NCI-H2107 treated with DMSO at 0.1 percent for 48 hours (cell line): ENCODE measurements at regions not wholly inside any gene's neighbourhood (a gene's known extent, or its start where the extent isn't known, plus 50 kb on each side); places are given as distances from the start of the nearest gene placed in this dataset.

Experiments
- DNase-seq: peaks from one replicate; lab custom pipeline; 2025; ENCODE audit not compliant: unreplicated experiment; lab: John Stamatoyannopoulos, UW

DNA sequence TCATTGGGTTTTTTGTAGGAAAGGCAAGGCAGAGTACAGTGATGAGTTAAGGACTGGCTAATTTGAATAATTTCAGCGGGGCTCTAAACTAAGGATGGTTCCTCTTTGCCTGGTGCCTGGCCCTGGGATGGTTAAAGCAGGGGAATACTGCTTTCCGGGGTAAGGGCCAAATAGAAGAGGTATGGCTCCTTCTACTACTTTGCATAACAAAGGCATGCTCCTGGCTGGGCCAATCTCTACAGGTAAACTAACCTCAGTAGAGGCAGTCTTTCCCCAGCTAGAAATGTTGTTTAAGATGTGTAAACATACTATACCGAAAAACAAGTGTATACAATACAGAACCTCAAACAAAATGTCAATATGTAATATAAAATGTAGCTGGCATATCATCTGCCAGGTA lies 1239.0 kb downstream of the SLC16A7 start:
- DNase-seq: no peak

DNA sequence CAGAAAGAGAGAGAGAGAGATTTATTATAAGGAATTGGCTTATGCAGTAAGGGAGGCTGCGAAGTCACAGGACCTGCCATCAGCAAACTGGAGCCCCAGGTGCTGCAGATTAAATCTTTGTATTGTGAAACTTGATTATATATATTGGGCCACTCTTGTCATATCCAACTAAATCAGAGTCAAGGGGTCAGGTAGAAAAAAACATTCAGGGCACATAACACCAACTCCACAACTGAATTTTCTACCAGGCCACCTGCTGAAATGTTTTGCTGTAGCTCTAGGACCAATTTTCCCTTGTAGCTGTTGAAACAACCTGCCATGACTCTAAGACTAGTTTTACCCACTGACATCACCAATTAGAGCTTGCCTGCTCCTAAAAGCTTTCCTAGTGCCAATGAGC lies 1240.8 kb downstream of the SLC16A7 start:
- DNase-seq: no peak

DNA sequence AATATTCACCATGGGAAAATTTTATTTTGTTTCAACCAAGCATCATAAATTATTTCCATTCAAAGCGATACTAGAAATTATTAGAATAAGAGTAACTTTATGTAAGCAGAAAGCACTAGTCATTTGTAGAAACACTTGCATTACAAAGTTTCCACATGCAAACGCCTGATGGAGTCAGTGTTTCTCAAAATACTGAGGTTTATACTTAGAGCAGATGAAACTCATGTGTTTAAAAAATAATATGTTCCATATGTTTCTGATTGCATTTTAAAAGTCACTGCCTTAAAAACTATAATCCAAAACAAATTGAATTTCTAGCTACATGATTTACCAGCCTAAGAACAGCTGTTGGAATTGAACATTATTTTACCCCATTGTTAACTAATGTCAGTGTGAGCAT lies 1246.4 kb downstream of the SLC16A7 start:
- DNase-seq: no peak

DNA sequence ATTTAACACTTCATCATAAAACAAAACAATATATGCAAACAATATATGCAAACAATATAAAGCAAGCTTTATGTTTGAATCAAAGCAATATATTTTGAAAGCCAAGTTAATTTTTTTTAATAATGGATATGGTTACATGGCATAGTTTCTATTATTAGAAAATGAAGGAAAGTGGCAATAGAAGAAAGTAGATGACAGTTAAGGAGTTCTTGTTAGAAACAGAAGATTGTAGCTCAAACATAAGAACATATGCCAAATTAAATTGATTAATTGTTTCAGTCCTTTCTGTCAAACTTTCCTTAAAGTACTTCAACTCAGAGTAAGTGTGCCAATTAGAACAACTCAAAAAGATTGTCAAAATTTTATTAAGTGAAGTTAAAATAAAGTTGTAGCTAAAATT lies 1248.3 kb downstream of the SLC16A7 start:
- no peak for DNase-seq

DNA sequence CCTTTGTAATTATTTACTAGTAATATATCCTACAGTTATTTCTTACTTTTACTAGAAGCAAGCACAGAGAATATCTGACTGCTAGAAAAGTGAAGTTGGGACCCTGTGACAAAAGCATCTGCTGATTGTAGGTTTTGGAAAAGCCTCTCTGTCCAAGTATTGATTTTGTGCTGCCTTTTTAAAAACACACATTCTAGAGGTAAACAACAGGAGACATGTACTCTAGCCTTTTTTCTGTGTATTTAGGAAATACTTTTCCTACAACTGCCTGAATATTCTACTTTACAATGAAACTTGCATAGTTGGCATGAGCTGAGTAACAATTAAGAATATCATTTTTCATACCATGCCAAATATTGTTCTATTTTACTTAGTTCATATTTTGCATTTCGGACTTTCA lies 1249.0 kb downstream of the SLC16A7 start:
- DNase-seq: no peak

DNA sequence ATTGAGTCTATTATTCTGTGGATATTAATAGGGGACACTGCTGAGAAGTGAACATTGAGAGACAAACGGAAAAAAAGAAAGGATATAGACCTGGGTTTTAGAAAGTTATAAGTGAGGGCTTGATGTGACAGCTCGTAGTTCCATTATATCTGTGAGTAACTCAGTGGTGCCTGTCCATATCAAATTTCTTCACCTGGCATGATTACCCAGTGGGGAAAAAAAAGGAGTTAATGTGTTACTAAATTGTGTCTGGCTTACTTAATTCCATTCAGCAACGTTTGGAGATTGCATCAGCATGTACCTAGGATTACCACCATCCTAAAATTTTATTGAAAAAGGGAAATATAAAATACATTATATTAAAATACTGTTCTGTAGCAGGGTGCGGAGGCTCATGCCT lies 1249.9 kb downstream of the SLC16A7 start:
- no peak for DNase-seq

DNA sequence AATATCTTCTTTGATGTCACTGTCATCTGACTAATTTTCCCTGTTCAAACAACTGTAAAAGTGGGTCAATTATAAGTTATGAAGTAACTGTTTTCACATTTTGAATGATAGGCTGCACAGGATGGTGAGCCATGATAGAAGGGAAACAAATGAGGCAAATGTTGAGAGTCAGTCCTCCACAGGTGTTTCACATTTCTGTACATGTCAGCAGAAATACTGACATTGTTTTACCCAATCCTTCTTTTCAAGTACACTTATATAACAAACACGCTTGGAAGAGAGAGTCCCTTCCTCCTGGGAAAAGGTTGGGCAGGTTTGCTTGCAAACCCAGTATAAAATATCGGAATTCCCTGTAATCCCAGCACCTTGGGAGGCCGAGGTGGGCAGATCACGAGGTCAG lies 1251.5 kb downstream of the SLC16A7 start:
- DNase-seq: no peak

DNA sequence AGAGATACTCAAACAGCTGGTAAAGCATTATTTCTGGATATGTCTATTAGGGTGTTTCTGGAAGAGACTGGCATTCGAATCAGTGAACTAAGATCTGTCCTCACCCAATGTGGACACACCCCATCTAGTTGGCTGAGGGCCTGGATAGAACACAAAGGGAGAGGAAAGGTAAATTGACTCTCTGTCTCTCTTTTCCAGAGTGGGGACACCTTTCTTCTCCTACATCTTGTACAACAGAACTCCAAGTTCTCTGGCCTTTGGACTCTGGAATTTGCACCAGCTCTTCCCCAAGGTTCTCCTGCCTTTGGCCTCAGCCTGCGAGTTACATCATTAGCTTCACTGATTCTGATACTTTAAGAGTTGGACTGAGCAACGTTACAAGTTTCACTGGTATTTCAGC lies 1253.9 kb downstream of the SLC16A7 start:
- no peak for DNase-seq

DNA sequence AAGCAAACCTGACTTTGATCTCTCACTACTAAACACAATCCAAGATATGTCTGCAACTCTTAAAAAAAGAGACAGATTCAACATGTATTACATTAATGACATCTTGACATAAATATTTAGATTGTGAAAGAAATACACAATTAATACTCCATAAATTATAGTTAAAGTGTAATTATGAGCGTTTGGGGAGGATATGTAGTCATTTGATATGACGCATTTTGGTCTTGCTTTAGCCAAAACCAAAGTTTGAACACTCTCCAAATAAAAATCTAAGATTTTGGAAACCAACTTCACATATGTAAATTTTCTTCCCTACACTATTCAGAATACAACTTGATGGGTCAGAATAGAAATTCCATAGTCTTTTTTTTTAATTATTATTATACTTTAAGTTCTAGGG lies 1257.6 kb downstream of the SLC16A7 start:
- no peak for DNase-seq

DNA sequence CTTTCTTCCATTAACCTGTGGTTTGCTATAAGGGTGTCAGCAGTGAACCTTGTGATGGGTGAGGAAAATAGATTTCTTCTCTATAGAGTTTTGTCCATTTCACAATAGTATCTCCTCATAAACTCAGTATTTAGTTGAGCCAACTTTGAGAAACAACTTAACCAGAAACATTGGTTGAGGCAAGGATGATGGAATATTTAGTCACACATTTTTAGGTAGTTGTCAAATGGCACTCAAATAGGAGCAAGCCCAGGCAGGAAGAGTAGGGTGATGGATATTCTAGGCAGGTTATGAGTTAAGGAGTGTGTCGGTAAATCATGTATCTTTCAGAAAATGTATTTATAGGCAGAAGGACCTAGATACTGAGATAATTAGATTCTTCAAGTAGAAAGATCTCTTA lies 1267.6 kb downstream of the SLC16A7 start:
- DNase-seq: no peak

DNA sequence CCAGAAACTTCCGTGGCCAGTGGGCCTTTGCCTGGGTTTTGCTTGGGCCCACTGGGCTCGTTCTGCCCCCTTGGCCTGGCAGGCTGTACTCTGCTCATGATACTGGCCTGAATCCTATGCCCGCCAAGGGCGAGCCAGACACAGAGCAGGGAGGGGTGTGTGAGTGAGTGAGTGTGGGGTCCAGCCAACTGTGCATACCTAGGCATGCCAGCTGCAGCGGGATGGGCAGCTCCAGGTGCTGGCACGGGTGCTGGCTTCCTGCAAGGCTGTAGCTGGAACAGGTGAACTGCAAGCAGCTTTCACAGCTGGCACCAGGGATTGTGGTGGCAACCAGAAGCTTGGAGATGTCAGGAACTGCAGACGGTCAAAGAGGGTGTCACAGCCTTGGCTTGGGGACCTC lies 1276.4 kb downstream of the SLC16A7 start:
- DNase-seq: no peak

DNA sequence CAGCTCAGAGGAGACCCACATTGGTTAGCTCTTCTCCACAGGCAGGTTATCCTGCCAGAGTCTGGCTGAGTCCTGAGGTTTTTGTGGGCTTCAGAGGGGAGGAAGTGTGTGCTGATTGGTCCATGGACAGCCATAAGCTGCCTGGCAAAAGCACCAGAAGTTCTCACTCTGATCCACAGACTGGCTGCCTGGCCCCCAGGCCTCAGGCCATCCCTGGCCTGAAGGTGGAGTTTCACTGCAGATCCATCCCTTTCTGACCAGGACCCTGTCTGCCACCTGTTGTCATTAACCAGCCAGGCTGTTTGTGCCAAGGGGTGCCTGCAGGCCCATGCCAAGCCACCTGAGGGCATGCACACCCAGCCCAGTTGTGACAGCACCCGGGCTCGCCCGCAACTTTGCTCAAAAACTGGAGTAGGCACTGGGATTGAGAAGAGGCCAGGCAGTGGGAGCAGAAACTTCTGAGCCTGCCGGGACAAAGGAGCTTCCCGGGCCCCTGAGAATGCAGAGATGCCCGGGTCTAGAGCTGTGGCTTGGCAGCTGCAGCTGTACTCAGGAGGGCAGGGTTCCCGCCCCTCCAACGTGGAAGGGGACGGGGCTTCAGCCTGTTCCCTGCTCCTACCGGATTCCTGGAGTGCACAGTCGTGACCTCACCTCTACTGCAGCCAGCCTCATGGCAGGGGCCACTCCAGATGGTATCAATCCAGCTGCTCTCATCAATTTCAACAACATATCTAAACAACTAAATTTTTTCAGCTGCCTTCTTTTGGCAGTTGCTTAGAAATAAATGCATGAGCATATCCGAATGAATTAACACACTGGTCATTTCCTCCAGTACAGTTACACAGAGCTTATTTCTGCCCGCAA lies 1277.3 kb downstream of the SLC16A7 start:
- no peak for DNase-seq

DNA sequence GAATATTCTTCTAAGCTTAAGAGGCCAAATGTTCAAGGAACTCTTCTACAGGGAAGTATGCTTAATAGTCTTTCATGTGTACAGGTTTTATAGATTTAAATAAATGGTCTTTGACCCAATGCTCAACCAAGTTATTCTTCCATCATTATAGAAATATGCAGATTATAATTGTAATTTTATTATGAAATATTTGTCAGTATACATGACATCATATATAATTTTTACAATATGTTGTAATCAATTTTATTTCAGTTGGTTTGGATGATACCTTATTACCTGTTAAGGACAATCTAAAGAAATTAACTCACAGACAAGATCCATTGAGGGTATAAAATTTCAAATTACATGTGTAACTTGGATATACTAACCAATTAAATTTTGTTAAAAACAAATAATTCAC lies 1278.3 kb downstream of the SLC16A7 start:
- no peak for DNase-seq

DNA sequence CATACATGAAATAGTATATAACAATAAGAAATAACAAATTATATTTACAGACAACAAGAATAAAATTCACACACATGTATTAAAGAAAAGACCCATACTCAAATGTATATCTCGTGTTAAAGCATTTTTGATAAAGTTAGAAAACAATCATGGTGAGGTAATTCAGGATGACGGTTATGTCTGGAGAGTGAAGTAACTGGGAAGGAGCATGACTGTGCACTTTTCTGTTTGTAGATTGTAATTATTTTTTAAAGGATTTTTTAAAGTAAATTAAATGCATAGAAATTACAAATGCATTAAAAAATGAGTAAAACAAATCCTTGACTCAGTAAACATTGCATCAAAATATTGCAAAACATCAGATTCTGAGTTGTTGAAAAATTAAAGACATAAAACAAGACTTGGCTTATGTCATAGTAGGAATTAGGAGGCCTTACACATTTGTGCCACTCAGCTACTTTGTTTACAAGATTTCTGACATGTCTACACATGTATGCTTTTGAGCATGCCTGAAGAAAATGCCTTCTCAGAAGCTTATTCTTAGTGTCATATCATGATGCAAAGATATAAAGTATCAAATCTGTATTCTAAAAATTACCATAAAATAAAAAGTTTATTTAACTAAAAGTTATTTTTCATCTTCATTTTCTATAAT lies 1325.1 kb downstream of the SLC16A7 start:
- DNase-seq: no peak

DNA sequence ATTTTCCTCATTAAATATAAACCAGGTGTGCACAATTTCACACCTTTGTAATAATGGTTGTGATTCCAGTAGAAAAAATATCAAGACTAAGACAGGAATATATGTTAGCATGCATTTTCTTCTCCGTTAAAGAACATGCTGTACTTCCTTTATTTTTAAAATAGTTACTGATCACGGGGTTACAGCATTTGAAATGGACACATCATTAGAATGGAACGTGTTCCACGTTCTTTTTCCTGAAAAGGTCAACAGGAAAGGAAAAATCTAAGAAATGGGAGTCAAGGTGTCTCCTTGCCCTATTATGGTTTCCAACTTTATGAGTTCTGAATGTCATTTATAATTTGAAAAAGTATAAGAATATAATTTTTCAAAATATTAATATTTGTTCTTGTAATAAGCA lies 1325.7 kb downstream of the SLC16A7 start:
- DNase-seq: no peak

DNA sequence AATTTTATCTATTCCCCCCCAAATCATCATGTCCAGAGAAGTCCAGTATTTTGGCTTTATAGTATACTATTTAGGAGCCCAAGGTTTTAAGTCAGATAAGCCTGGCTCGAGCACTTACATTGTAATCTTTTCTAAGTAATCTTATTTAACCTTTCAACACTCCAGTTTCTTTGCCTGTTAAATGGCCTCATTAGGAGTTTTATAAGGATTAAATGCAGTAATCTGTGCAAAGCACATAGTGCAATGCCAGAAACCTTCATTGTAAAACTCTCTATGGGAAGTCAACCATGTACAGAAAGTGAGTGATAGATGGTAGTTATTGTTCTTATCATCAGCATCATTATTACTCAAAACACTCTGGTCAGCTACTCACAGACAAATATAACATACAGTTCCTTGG lies 1330.4 kb downstream of the SLC16A7 start:
- DNase-seq: no peak

DNA sequence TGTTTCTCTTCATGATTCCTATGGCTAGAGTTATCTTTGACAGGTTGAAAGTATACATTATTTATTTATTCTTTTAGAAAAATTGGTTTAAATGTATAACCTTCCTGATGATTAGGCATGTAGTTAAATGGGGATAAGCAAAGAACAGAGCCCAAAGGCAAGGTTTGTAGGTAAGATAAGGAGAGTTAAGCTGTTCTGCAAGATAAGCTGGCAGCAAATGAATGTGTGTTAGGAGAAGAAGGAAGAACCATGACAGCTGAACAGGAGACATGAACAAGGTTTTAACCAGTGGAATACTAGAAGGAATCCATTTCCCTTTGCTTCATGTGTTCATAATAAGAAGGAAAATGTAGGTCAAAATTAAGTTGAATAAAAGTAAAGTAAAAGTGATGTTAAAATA lies 1330.1 kb upstream of the USP15 start:
- no peak for DNase-seq

DNA sequence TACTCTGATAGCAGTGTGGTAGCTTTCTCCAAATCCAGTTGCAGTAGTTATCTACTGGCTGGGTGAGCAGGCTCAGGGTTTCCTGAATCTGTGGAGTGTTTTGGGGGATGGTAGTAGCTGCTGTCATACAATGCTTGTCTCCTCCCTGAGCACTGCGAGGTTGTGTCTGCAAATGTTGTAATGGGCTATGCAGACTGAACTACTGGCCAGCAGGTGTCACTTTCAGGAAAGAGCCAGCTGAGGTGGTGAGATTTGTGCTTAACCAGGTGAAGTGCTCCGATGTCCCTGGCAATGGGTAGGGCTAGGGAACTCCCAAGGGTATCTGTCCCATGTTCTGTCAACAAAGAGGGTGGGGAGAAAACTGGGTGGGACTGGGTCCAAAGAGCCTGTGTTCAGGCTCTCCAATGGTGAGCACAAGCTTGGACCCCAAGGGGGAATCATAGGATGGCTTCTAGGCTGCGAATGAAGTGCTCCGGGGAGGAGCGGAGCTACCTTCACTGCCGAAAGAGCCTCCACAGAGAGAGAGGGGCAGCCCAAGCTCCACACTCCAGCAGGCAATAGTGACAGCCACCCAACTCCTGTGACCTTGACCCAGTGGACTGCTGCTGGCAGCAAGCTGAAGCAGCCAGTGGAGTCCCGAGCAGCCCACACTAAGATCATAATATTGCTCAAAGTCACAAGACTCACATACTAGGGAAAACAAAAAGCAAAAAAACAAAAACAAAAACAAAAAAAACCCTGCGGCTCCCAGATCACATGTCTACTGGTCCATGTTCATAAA lies 1324.0 kb upstream of the USP15 start:
- DNase-seq: no peak

DNA sequence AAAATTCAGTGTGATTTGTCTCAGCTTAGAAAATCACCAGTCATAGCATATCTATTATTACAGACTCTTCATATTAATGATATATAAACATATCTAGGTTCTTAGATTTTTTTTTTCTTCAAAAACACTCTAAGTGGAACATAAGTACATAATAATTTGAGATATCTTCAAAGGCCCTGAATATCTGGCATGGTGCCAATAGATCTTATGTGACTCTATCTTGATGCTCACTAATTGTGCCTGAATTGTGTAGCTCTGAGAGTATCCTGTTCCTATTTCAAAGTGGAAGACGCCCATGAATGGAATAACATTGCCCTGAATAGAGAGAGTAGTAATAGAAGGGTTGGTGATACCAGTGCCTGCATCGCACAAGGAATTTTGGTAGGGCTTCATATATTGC lies 1312.7 kb upstream of the USP15 start:
- no peak for DNase-seq

DNA sequence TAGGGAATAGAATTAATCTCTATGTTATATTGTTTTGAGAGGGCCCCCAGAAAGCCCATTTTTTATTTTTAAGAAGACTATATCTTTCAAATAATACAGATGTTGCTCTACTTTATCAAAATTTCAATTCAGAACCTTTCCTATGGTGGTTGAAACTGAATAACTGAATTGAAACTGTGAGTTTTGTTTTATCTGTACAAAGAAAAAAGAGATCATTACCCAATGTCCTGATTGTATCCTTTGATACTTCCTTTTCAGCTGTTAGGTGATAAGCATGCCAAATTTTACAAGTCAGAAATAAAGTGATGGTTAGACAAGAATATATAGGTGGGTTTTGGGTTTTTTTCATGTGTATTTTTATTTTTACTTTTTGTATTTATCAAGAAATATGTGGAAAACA lies 1293.1 kb upstream of the USP15 start:
- DNase-seq: no peak

DNA sequence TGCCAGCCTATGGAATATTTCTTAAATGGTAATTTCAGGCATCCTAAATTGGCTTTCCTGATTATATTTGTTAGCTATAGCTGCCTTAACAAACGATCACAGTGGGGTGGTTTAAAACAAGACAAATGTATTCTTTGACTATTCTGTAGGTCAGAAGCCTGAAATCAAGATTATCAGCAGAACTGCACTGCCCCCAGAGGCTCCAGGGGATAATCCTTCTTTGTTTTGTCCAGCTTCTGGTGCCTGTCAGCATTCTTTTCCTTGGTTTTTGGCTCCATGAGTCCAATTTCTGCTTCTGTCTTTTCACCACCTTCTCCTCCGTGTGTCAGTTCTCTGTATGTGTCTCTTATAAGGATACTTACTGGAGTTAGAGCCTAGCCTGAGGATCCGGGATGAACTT lies 1282.2 kb upstream of the USP15 start:
- no peak for DNase-seq

DNA sequence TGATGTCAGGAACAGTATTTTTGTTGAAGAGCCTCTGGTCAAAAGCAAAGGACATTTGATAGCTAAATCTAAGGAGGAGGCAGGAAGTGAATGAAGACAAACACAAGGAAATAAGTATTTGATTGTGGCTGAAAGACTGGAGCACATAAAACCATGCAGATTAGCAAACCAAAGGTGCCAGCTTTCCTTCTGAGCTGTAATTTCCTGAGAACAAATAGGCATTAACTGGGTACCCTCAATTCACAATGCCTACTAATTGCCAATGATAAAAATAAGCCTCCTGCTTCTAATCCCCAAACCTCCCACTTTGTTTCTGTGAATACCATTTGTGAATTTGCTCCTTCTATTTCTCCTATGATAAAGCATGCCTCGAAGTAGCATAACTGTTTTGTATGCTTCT lies 1279.6 kb upstream of the USP15 start:
- no peak for DNase-seq
